ENCODE measurements at regions not wholly inside any gene's neighbourhood (a gene's known extent, or its start where the extent isn't known, plus 50 kb on each side); places are given as distances from the start of the nearest gene placed in this dataset.
"Not testable (repeated sequence)": the region's sequence is repeated elsewhere in the genome, so short reads cannot be mapped to it uniquely, and the experiment has no call there.

- DNase-seq (ENCODE audit: low read depth in 2 of 2, low spot score in 1 of 2): no peak
Observed at GRCh38 chr3:153437666-153438065, 275.6 kb downstream of the RAP2B start.

- DNase-seq (ENCODE audit: low read depth in 2 of 2, low spot score in 1 of 2): no peak
Observed at GRCh38 chr3:153438271-153438670, 276.2 kb downstream of the RAP2B start.

GRCh38 chr3:153439780-153440179 is 277.8 kb downstream of the RAP2B start:
- no peak for DNase-seq (ENCODE audit: low read depth in 2 of 2, low spot score in 1 of 2)

GRCh38 chr3:153440311-153440710 is 278.3 kb downstream of the RAP2B start:
- DNase-seq (ENCODE audit: low read depth in 2 of 2, low spot score in 1 of 2): no peak

- DNase-seq (ENCODE audit: low read depth in 2 of 2, low spot score in 1 of 2): no peak
Observed at GRCh38 chr3:153442386-153442785, 280.4 kb downstream of the RAP2B start.

GRCh38 chr3:153442799-153443487 is 280.9 kb downstream of the RAP2B start:
- DNase-seq (ENCODE audit: low read depth in 2 of 2, low spot score in 1 of 2): no peak

- no peak for DNase-seq (ENCODE audit: low read depth in 2 of 2, low spot score in 1 of 2)
Observed at GRCh38 chr3:153443961-153444360, 281.9 kb downstream of the RAP2B start.

GRCh38 chr3:153445817-153446216 is 283.8 kb downstream of the RAP2B start:
- no peak for DNase-seq (ENCODE audit: low read depth in 2 of 2, low spot score in 1 of 2)

- no peak for DNase-seq (ENCODE audit: low read depth in 2 of 2, low spot score in 1 of 2)
Observed at GRCh38 chr3:153448151-153448829, 286.3 kb downstream of the RAP2B start.

- no peak for DNase-seq (ENCODE audit: low read depth in 2 of 2, low spot score in 1 of 2)
Observed at GRCh38 chr3:153456833-153457545, 295.0 kb downstream of the RAP2B start.

- no peak for DNase-seq (ENCODE audit: low read depth in 2 of 2, low spot score in 1 of 2)
Observed at GRCh38 chr3:153458881-153459280, 296.9 kb downstream of the RAP2B start.

- no peak for DNase-seq (ENCODE audit: low read depth in 2 of 2, low spot score in 1 of 2)
Observed at GRCh38 chr3:153462545-153462944, 300.5 kb downstream of the RAP2B start.

GRCh38 chr3:153463895-153464294 is 301.9 kb downstream of the RAP2B start:
- DNase-seq (ENCODE audit: low read depth in 2 of 2, low spot score in 1 of 2): no peak

- no peak for DNase-seq (ENCODE audit: low read depth in 2 of 2, low spot score in 1 of 2)
Observed at GRCh38 chr3:153469162-153469561, 307.1 kb downstream of the RAP2B start.

- no peak for DNase-seq (ENCODE audit: low read depth in 2 of 2, low spot score in 1 of 2)
Observed at GRCh38 chr3:153484842-153485241, 322.8 kb downstream of the RAP2B start.

- DNase-seq (ENCODE audit: low read depth in 2 of 2, low spot score in 1 of 2): no peak
Observed at GRCh38 chr3:153495422-153495821, 333.4 kb downstream of the RAP2B start.

- no peak for DNase-seq (ENCODE audit: low read depth in 2 of 2, low spot score in 1 of 2)
Observed at GRCh38 chr3:153502682-153503081, 340.7 kb downstream of the RAP2B start.

- DNase-seq (ENCODE audit: low read depth in 2 of 2, low spot score in 1 of 2): no peak
Observed at GRCh38 chr3:153503873-153504272, 341.8 kb downstream of the RAP2B start.

- not testable (repeated sequence) for DNase-seq (ENCODE audit: low read depth in 2 of 2, low spot score in 1 of 2)
Observed at GRCh38 chr3:153506205-153506604, 344.2 kb downstream of the RAP2B start.

- DNase-seq (ENCODE audit: low read depth in 2 of 2, low spot score in 1 of 2): not testable (repeated sequence)
Observed at GRCh38 chr3:153506686-153507085, 344.7 kb downstream of the RAP2B start.

GRCh38 chr3:153513236-153513635 is 351.2 kb downstream of the RAP2B start:
- no peak for DNase-seq (ENCODE audit: low read depth in 2 of 2, low spot score in 1 of 2)

- DNase-seq (ENCODE audit: low read depth in 2 of 2, low spot score in 1 of 2): no peak
Observed at GRCh38 chr3:153528473-153528872, 366.4 kb downstream of the RAP2B start.

Measured in stimulated activated CD8-positive, alpha-beta memory T cell treated with anti-CD3 and anti-CD28 coated beads, Interleukin-4, amount 100 ng/mL, for 4 hours (primary cell).